Naive thymus-derived CD8-positive, alpha-beta T cell (primary cell): ENCODE measurements at regions not wholly inside any gene's neighbourhood (a gene's known extent, or its start where the extent isn't known, plus 50 kb on each side); places are given as distances from the start of the nearest gene placed in this dataset.
"Not testable (repeated sequence)": the region's sequence is repeated elsewhere in the genome, so short reads cannot be mapped to it uniquely, and the experiment has no call there.

Experiments used
- ATAC-seq, 2 donors: fragments of 150-1000 bp; cut with Tn5 transposase in 1 of 2; sonication (Bioruptor Pico), chemical (Tn5 transposase) in 1 of 2; 1 replicate in 1 of 2; 2 replicates in 1 of 2; pipeline ENCODE4 v1.10.0; 2021; ENCODE audit warnings: mild to moderate bottlenecking in 2 of 2, moderate library complexity in 2 of 2
- POLR2A ChIA-PET: fragments of 350-600 bp; sonication (Branson Sonifier 250); formaldehyde crosslinking; loops from one replicate; lab custom pipeline; 2021; ENCODE audit warnings: antibody characterized with exemption; lab: Charles Lee
- DNase-seq, 10 donors: peaks; one replicate each; pipeline versions ENCODE4 v3.0.0 to v3.0.0-alpha.2; 2020 to 2022
- H3K27ac Mint-ChIP-seq, 10 donors: one replicate each; pipeline ENCODE4 v1.8.0; 2020 to 2022; ENCODE audit warnings: mild to moderate bottlenecking in 10 of 10, mixed read lengths in 10 of 10, moderate library complexity in 4 of 10, inconsistent platforms in 1 of 10
- H3K27me3 Mint-ChIP-seq, 5 donors: one replicate each; pipeline ENCODE4 v1.8.0; 2021 to 2022; ENCODE audit warnings: mixed read lengths in 5 of 5
- H3K36me3 Mint-ChIP-seq, 3 donors: one replicate each; pipeline ENCODE4 v1.8.0; 2020 to 2022; ENCODE audit warnings: mixed read lengths in 3 of 3, mild to moderate bottlenecking in 2 of 3, inconsistent platforms in 1 of 3
- H3K4me1 Mint-ChIP-seq, 4 donors: one replicate each; pipeline ENCODE4 v1.8.0; 2021 to 2022; ENCODE audit warnings: mixed read lengths in 4 of 4
- H3K4me3 Mint-ChIP-seq, 10 donors: one replicate each; pipeline ENCODE4 v1.8.0; 2020 to 2022; ENCODE audit warnings: mild to moderate bottlenecking in 10 of 10, mixed read lengths in 10 of 10, moderate library complexity in 6 of 10, inconsistent platforms in 1 of 10
- H3K9me3 Mint-ChIP-seq, 9 donors: one replicate each; pipeline ENCODE4 v1.8.0; 2020 to 2022; ENCODE audit warnings: mixed read lengths in 9 of 9, mild to moderate bottlenecking in 3 of 9, inconsistent platforms in 1 of 9, moderate library complexity in 1 of 9

- Mint-ChIP-seq H3K27ac (peak overlapping the region in 1 of 10 donors; percentile 41), H3K36me3 (no peaks in the 10 kb centered on the region), H3K4me1 (peaks cover under 1 to 18% (median 11%) of the 10 kb centered on the region in 4 donors), H3K27me3 (no peaks in the 10 kb centered on the region), H3K9me3 (no peaks in the 10 kb centered on the region), H3K4me3 (no peak overlapping the region)
- DNase-seq (no peak), ATAC-seq (no peak)
- POLR2A ChIA-PET, result interaction anchor here (1.4 kb wide), 1 partner anchor 308 kb away, joined by 3 read pairs; no protein-coding TSS in a partner anchor
These were observed 209.5 kb downstream of the TOMM20 start for GRCh38 chr1:234918961-234919761.

DNA sequence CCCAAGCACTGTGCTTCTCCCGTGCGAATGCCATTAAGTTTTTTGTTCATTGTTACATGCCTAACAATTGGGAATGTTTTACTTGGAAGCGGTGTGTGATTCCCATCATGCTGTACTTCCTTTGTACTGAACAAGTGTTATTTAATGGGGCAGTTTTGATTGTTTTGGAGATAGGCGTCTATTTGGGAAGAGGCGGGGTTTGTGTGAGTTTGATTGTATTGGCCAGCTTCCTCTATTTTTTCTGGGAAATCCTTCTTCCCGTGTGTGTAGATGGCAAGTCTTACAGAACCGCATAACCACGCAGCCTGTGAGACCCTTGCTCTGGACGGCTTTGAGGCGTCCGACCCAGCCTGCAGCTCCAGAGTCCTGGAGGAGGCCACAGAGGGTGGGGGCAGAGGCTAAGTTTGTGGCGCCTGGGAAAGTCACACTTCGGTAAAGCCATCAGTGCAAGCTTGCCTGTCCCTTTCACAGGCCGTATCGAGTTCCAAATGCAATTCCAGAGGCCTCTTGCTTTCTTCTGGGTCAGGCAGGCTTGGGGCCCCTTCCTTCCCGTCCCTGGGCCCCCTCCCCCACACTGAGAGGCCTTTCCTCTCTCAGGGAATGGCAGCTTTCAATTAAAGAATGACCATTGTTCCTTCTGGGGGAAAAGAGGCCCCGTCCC lies 210.3 kb downstream of the TOMM20 start:
- ATAC-seq, result no peak
- no peak for DNase-seq
- H3K36me3 Mint-ChIP-seq, result no peaks in the 10 kb centered on the region
- H3K27ac Mint-ChIP-seq, result peak overlapping the region in 1 of 10 donors; percentile 41
- H3K4me3 Mint-ChIP-seq, result no peak overlapping the region
- H3K27me3 Mint-ChIP-seq, result no peaks in the 10 kb centered on the region
- no peaks in the 10 kb centered on the region for H3K9me3 Mint-ChIP-seq
- H3K4me1 Mint-ChIP-seq, result peaks cover 3 to 21% (median 9%) of the 10 kb centered on the region in 4 donors
- POLR2A ChIA-PET, result interaction anchor here (1.4 kb wide), 1 partner anchor 307 kb away, joined by 3 read pairs; no protein-coding TSS in a partner anchor

- peaks cover 7 to 27% (median 11%) of the 10 kb centered on the region in 4 donors for H3K4me1 Mint-ChIP-seq
- no peak overlapping the region for H3K4me3 Mint-ChIP-seq
- no peaks in the 10 kb centered on the region for H3K36me3 Mint-ChIP-seq
- DNase-seq (no peak), ATAC-seq (no peak)
- H3K27ac Mint-ChIP-seq, result no peak overlapping the region
- POLR2A ChIA-PET, result no interaction called here
- H3K27me3 Mint-ChIP-seq, result no peaks in the 10 kb centered on the region
- H3K9me3 Mint-ChIP-seq, result no peaks in the 10 kb centered on the region
These were observed 211.0 kb downstream of the TOMM20 start for GRCh38 chr1:234917495-234918180.

DNA sequence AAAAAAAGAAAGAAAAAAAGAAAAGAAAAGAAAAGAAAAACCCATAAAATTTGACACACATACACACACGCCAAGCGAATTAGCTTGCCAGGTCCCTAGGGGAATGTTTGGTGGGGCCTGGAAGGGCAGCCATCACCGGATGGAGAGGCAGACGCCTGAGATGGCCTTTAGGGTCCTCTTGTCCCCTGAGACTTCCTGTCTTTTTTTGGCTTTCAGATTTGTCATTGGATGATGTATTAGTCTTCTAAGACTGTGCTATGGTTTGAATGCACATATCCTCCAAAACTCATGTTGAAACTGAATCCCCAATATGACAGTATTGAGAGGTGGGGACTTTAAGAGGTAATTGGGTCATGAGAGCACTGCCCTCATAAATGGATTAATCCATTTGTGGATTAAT lies 211.8 kb downstream of the TOMM20 start:
- POLR2A ChIA-PET, result interaction anchor here (0.7 kb wide), 1 partner anchor 47 kb away, joined by 4 read pairs; no protein-coding TSS in a partner anchor
- Mint-ChIP-seq H3K36me3 (no peaks in the 10 kb centered on the region), H3K9me3 (no peaks in the 10 kb centered on the region), H3K4me1 (peaks cover 15 to 35% (median 18%) of the 10 kb centered on the region in 4 donors), H3K27me3 (no peaks in the 10 kb centered on the region), H3K27ac (no peak overlapping the region), H3K4me3 (no peak overlapping the region)
- ATAC-seq, result no peak
- no peak for DNase-seq

- POLR2A ChIA-PET, result interaction anchor here (0.7 kb wide), 1 partner anchor 48 kb away, joined by 4 read pairs; no protein-coding TSS in a partner anchor
- DNase-seq, result no peak
- peak overlapping the region in 5 of 10 donors; percentile 3 to 92 (median 30) for H3K27ac Mint-ChIP-seq
- no peaks in the 10 kb centered on the region for H3K36me3 Mint-ChIP-seq
- ATAC-seq, result no peak
- no peaks in the 10 kb centered on the region for H3K9me3 Mint-ChIP-seq
- peaks cover 23 to 43% (median 26%) of the 10 kb centered on the region in 4 donors for H3K4me1 Mint-ChIP-seq
- no peak overlapping the region for H3K4me3 Mint-ChIP-seq
- no peaks in the 10 kb centered on the region for H3K27me3 Mint-ChIP-seq
These were observed 212.5 kb downstream of the TOMM20 start for GRCh38 chr1:234915924-234916675.

DNA sequence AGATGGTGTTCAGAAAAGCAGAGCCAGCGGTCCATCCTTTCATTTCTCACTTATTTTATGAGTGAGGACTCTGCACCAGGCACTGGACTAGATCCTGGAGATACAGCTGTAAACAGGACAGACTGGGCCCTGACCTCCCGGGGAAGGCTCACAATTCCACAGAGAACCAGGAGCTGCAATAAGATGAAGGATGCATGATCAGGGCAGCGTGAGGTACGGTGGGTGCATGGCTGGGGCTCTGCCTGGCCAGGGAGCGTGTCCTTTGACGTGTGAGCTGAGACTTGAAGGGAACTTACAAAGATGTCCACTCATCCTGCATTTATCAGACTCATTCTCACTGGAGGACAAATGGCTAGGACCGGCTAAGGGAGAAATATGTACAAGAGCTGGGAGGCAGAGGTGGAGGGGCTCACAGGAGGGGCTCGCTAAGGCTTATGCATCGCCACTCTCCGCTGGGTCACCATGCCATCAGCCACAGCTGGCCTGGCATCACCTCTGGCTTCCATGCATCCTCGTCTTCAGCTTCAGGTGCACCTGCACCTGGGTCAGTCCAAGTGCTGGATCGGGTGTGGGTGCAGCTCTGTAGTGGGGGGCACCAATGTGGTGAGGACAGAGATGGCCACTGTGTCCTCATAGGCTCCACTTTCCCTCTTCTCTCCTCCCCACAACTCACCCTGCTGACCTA lies 213.9 kb downstream of the TOMM20 start:
- H3K27ac Mint-ChIP-seq, result peak overlapping the region in 2 of 10 donors; percentile 30 to 35
- POLR2A ChIA-PET, result no interaction called here
- H3K36me3 Mint-ChIP-seq, result no peaks in the 10 kb centered on the region
- no peaks in the 10 kb centered on the region for H3K27me3 Mint-ChIP-seq
- no peaks in the 10 kb centered on the region for H3K9me3 Mint-ChIP-seq
- ATAC-seq, result no peak
- no peak for DNase-seq
- no peak overlapping the region for H3K4me3 Mint-ChIP-seq
- H3K4me1 Mint-ChIP-seq, result peaks cover 29 to 51% (median 32%) of the 10 kb centered on the region in 4 donors

- POLR2A ChIA-PET, result no interaction called here
- peaks cover 29 to 49% (median 32%) of the 10 kb centered on the region in 4 donors for H3K4me1 Mint-ChIP-seq
- H3K27me3 Mint-ChIP-seq, result no peaks in the 10 kb centered on the region
- H3K36me3 Mint-ChIP-seq, result no peaks in the 10 kb centered on the region
- ATAC-seq (no peak), DNase-seq (no peak)
- no peaks in the 10 kb centered on the region for H3K9me3 Mint-ChIP-seq
- no peak overlapping the region for H3K4me3 Mint-ChIP-seq
- H3K27ac Mint-ChIP-seq, result peak overlapping the region in 1 of 10 donors; percentile 25
These were observed 214.9 kb downstream of the TOMM20 start for GRCh38 chr1:234913771-234914170.

DNA sequence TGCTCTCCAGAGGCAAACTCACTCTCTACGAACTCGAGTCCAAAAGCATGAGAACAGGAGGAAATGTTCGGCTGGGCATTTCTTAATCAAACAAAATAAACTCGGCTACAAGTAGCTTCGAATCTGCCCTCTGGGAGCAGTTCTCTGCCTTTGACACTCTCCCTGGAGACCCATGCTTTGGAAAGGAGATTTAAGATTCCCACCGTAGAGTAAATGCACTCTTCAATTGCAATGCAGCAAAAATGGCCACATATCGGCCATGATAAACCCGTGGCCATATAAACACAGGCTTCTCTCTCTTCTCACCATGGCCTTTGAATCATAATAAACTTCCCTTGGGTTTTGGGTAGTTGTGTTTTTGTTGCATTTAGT lies 215.4 kb downstream of the TOMM20 start:
- POLR2A ChIA-PET, result no interaction called here
- DNase-seq, result no peak
- peak overlapping the region in 1 of 10 donors; percentile 18 for H3K4me3 Mint-ChIP-seq
- no peaks in the 10 kb centered on the region for H3K9me3 Mint-ChIP-seq
- H3K36me3 Mint-ChIP-seq, result no peaks in the 10 kb centered on the region
- H3K27me3 Mint-ChIP-seq, result no peaks in the 10 kb centered on the region
- H3K27ac Mint-ChIP-seq, result peak overlapping the region in 2 of 10 donors; percentile 77 to 86
- ATAC-seq, result no peak
- H3K4me1 Mint-ChIP-seq, result peaks cover 29 to 47% (median 32%) of the 10 kb centered on the region in 4 donors

- POLR2A ChIA-PET, result no interaction called here
- peaks cover 28 to 47% (median 32%) of the 10 kb centered on the region in 4 donors for H3K4me1 Mint-ChIP-seq
- ATAC-seq (peak; percentile 22 to 73), DNase-seq (no peak)
- peak overlapping the region in 5 of 10 donors; percentile 11 to 65 (median 41) for H3K4me3 Mint-ChIP-seq
- H3K27me3 Mint-ChIP-seq, result no peaks in the 10 kb centered on the region
- H3K27ac Mint-ChIP-seq, result peak overlapping the region; percentile 55 to 89 (median 78)
- no peaks in the 10 kb centered on the region for H3K9me3 Mint-ChIP-seq
- no peaks in the 10 kb centered on the region for H3K36me3 Mint-ChIP-seq
These were observed 215.9 kb downstream of the TOMM20 start for GRCh38 chr1:234912548-234913277.

DNA sequence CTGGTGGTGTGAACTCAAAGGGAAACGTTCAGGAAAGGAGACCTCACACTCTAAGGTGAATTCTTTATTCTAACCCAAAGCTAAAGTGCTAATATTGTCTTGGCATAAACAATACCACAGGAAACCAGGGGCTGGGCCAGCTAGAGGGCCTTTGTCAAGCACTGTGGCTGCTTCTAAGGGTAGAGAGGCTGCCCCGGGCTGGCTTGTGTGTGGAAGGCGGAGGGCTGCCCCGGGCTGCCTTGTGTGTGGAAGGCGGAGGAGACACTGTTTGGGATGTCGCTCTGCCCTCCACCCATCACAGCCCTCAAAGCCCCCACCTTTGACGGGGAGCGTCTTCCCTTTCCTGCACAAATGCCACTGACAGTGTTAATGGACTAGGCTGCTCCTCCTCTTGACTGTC lies 216.8 kb downstream of the TOMM20 start:
- ATAC-seq (peak; percentile 89 to 92), DNase-seq (peak in 8 of 10 donors; percentile 17 to 70 (median 44))
- no peaks in the 10 kb centered on the region for H3K36me3 Mint-ChIP-seq
- no peaks in the 10 kb centered on the region for H3K27me3 Mint-ChIP-seq
- POLR2A ChIA-PET, result interaction anchor here (0.6 to 1.5 kb wide), 2 partner anchors 17 to 140 kb away, joined by 3 to 4 read pairs; no protein-coding TSS in a partner anchor
- H3K4me3 Mint-ChIP-seq, result peak overlapping the region in 7 of 10 donors; percentile 11 to 65 (median 42)
- H3K9me3 Mint-ChIP-seq, result no peaks in the 10 kb centered on the region
- H3K27ac Mint-ChIP-seq, result peak overlapping the region; percentile 39 to 89 (median 80)
- H3K4me1 Mint-ChIP-seq, result peaks cover 28 to 44% (median 32%) of the 10 kb centered on the region in 4 donors

DNA sequence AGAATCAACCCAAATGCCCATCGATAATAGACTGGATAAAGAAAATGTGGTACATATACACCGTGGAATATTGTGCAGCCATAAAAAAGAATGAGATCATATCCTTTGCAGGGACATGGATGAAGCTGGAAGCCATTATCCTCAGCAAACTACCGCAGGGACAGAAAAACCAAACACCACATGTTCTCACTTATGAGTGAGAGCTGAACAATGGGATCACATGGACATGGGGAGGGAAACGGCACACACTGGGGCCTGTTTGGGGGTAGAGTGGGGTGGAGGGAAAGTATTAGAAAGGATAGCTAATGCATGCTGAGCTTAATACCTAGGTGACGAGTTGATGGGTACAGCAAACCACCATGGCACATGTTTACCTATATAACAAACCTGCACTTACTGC lies 217.5 kb downstream of the TOMM20 start:
- peak overlapping the region; percentile 39 to 89 (median 78) for H3K27ac Mint-ChIP-seq
- POLR2A ChIA-PET, result interaction anchor here (0.6 to 1.5 kb wide), 2 partner anchors 17 to 139 kb away, joined by 3 to 4 read pairs; no protein-coding TSS in a partner anchor
- H3K4me1 Mint-ChIP-seq, result peaks cover 28 to 40% (median 32%) of the 10 kb centered on the region in 4 donors
- H3K4me3 Mint-ChIP-seq, result peak overlapping the region in 4 of 10 donors; percentile 4 to 65 (median 48)
- ATAC-seq, H3K9me3 Mint-ChIP-seq, H3K27me3 Mint-ChIP-seq, DNase-seq, H3K36me3 Mint-ChIP-seq: not testable (repeated sequence)
